ENCODE measurements at regions not wholly inside any gene's neighbourhood (a gene's known extent, or its start where the extent isn't known, plus 50 kb on each side); places are given as distances from the start of the nearest gene placed in this dataset.

- no peaks in the 10 kb centered on the region for H3K9me3 ChIP-seq (ENCODE audit: control insufficient read depth, low read length)
- no CpG with 5 or more reads among the region's 2 CpGs for WGBS, 2 experiments (ENCODE audit: insufficient coverage in 2 of 2)
Observed at GRCh38 chr14:46300765-46301164, 350.8 kb downstream of the RPL10L start.

GRCh38 chr14:46290706-46291105 is 360.9 kb downstream of the RPL10L start:
- Histone ChIP-seq H3K27ac (ENCODE audit: low read depth, low read length, severe bottlenecking) (no peak overlapping the region), H3K36me3 (ENCODE audit: control insufficient read depth, insufficient read depth, low read length) (no peaks in the 10 kb centered on the region), H3K4me3 (ENCODE audit: extremely low read depth, insufficient read depth, low read length, poor library complexity, severe bottlenecking) (no peak overlapping the region), H3K4me1 (ENCODE audit: control insufficient read depth, insufficient read depth, low read length, poor library complexity, severe bottlenecking) (no peaks in the 10 kb centered on the region), H3K9me3 (ENCODE audit: control insufficient read depth, low read length) (no peaks in the 10 kb centered on the region)

More at GRCh38 chr14:46300765-46301164, 350.8 kb downstream of the RPL10L start:
- no peak overlapping the region for H3K27ac ChIP-seq (ENCODE audit: low read depth, low read length, severe bottlenecking)
- no peaks in the 10 kb centered on the region for H3K36me3 ChIP-seq (ENCODE audit: control insufficient read depth, insufficient read depth, low read length)
- H3K4me1 ChIP-seq (ENCODE audit: control insufficient read depth, insufficient read depth, low read length, poor library complexity, severe bottlenecking), result no peaks in the 10 kb centered on the region
- no peak overlapping the region for H3K4me3 ChIP-seq (ENCODE audit: extremely low read depth, insufficient read depth, low read length, poor library complexity, severe bottlenecking)

GRCh38 chr14:46279776-46280175 is 371.8 kb downstream of the RPL10L start:
- no peak overlapping the region for H3K27ac ChIP-seq (ENCODE audit: low read depth, low read length, severe bottlenecking)
- H3K4me1 ChIP-seq (ENCODE audit: control insufficient read depth, insufficient read depth, low read length, poor library complexity, severe bottlenecking), result no peaks in the 10 kb centered on the region
- no peaks in the 10 kb centered on the region for H3K9me3 ChIP-seq (ENCODE audit: control insufficient read depth, low read length)
- H3K36me3 ChIP-seq (ENCODE audit: control insufficient read depth, insufficient read depth, low read length), result no peaks in the 10 kb centered on the region
- no CpG with 5 or more reads among the region's 1 CpG for WGBS, 2 experiments (ENCODE audit: insufficient coverage in 2 of 2)
- H3K4me3 ChIP-seq (ENCODE audit: extremely low read depth, insufficient read depth, low read length, poor library complexity, severe bottlenecking), result no peak overlapping the region

- Histone ChIP-seq H3K9me3 (ENCODE audit: control insufficient read depth, low read length) (no peaks in the 10 kb centered on the region), H3K27ac (ENCODE audit: low read depth, low read length, severe bottlenecking) (no peak overlapping the region), H3K4me1 (ENCODE audit: control insufficient read depth, insufficient read depth, low read length, poor library complexity, severe bottlenecking) (no peaks in the 10 kb centered on the region), H3K4me3 (ENCODE audit: extremely low read depth, insufficient read depth, low read length, poor library complexity, severe bottlenecking) (no peak overlapping the region), H3K36me3 (ENCODE audit: control insufficient read depth, insufficient read depth, low read length) (no peaks in the 10 kb centered on the region)
- WGBS, 2 experiments (ENCODE audit: insufficient coverage in 2 of 2), result 100% methylated on average over 1 of the region's 6 CpGs; no CpG with 5 or more reads in 1 of the 2 experiments
Observed at GRCh38 chr14:46279327-46279726, 372.3 kb downstream of the RPL10L start.

- H3K27ac ChIP-seq (ENCODE audit: low read depth, low read length, severe bottlenecking), result no peak overlapping the region
- WGBS, 2 experiments (ENCODE audit: insufficient coverage in 2 of 2), result 33 to 38% methylated on average over 3 of the region's 4 CpGs
- no peak overlapping the region for H3K4me3 ChIP-seq (ENCODE audit: extremely low read depth, insufficient read depth, low read length, poor library complexity, severe bottlenecking)
- H3K36me3 ChIP-seq (ENCODE audit: control insufficient read depth, insufficient read depth, low read length), result no peaks in the 10 kb centered on the region
- H3K4me1 ChIP-seq (ENCODE audit: control insufficient read depth, insufficient read depth, low read length, poor library complexity, severe bottlenecking), result no peaks in the 10 kb centered on the region
- no peaks in the 10 kb centered on the region for H3K9me3 ChIP-seq (ENCODE audit: control insufficient read depth, low read length)
Observed at GRCh38 chr14:46259536-46259935, 392.0 kb downstream of the RPL10L start.

GRCh38 chr14:46256381-46256780 is 395.2 kb downstream of the RPL10L start:
- 80% methylated on average over 1 of the region's 3 CpGs; no CpG with 5 or more reads in 1 of the 2 experiments for WGBS, 2 experiments (ENCODE audit: insufficient coverage in 2 of 2)
- H3K36me3 ChIP-seq (ENCODE audit: control insufficient read depth, insufficient read depth, low read length), result no peaks in the 10 kb centered on the region
- no peak overlapping the region for H3K4me3 ChIP-seq (ENCODE audit: extremely low read depth, insufficient read depth, low read length, poor library complexity, severe bottlenecking)
- no peaks in the 10 kb centered on the region for H3K4me1 ChIP-seq (ENCODE audit: control insufficient read depth, insufficient read depth, low read length, poor library complexity, severe bottlenecking)
- H3K9me3 ChIP-seq (ENCODE audit: control insufficient read depth, low read length), result no peaks in the 10 kb centered on the region
- H3K27ac ChIP-seq (ENCODE audit: low read depth, low read length, severe bottlenecking), result no peak overlapping the region

GRCh38 chr14:46250113-46250703 is 401.4 kb downstream of the RPL10L start:
- H3K27ac ChIP-seq (ENCODE audit: low read depth, low read length, severe bottlenecking), result no peak overlapping the region
- H3K36me3 ChIP-seq (ENCODE audit: control insufficient read depth, insufficient read depth, low read length), result no peaks in the 10 kb centered on the region
- H3K4me3 ChIP-seq (ENCODE audit: extremely low read depth, insufficient read depth, low read length, poor library complexity, severe bottlenecking), result no peak overlapping the region
- H3K9me3 ChIP-seq (ENCODE audit: control insufficient read depth, low read length), result no peaks in the 10 kb centered on the region
- no peaks in the 10 kb centered on the region for H3K4me1 ChIP-seq (ENCODE audit: control insufficient read depth, insufficient read depth, low read length, poor library complexity, severe bottlenecking)

- no peaks in the 10 kb centered on the region for H3K9me3 ChIP-seq (ENCODE audit: control insufficient read depth, low read length)
- no peaks in the 10 kb centered on the region for H3K4me1 ChIP-seq (ENCODE audit: control insufficient read depth, insufficient read depth, low read length, poor library complexity, severe bottlenecking)
- H3K27ac ChIP-seq (ENCODE audit: low read depth, low read length, severe bottlenecking), result no peak overlapping the region
- no peak overlapping the region for H3K4me3 ChIP-seq (ENCODE audit: extremely low read depth, insufficient read depth, low read length, poor library complexity, severe bottlenecking)
- no CpG with 5 or more reads among the region's 1 CpG for WGBS, 2 experiments (ENCODE audit: insufficient coverage in 2 of 2)
- no peaks in the 10 kb centered on the region for H3K36me3 ChIP-seq (ENCODE audit: control insufficient read depth, insufficient read depth, low read length)
Observed at GRCh38 chr14:46248001-46248630, 403.5 kb downstream of the RPL10L start.

GRCh38 chr14:46245276-46245675 is 406.3 kb downstream of the RPL10L start:
- Histone ChIP-seq H3K27ac (ENCODE audit: low read depth, low read length, severe bottlenecking) (no peak overlapping the region), H3K9me3 (ENCODE audit: control insufficient read depth, low read length) (no peaks in the 10 kb centered on the region), H3K36me3 (ENCODE audit: control insufficient read depth, insufficient read depth, low read length) (no peaks in the 10 kb centered on the region), H3K4me1 (ENCODE audit: control insufficient read depth, insufficient read depth, low read length, poor library complexity, severe bottlenecking) (no peaks in the 10 kb centered on the region), H3K4me3 (ENCODE audit: extremely low read depth, insufficient read depth, low read length, poor library complexity, severe bottlenecking) (no peak overlapping the region)
- 80 to 91% methylated on average over 1 of the region's 2 CpGs for WGBS, 2 experiments (ENCODE audit: insufficient coverage in 2 of 2)

- no peaks in the 10 kb centered on the region for H3K4me1 ChIP-seq (ENCODE audit: control insufficient read depth, insufficient read depth, low read length, poor library complexity, severe bottlenecking)
- 80% methylated on average over 1 of the region's 2 CpGs; no CpG with 5 or more reads in 1 of the 2 experiments for WGBS, 2 experiments (ENCODE audit: insufficient coverage in 2 of 2)
- H3K36me3 ChIP-seq (ENCODE audit: control insufficient read depth, insufficient read depth, low read length), result no peaks in the 10 kb centered on the region
- no peaks in the 10 kb centered on the region for H3K9me3 ChIP-seq (ENCODE audit: control insufficient read depth, low read length)
- no peak overlapping the region for H3K4me3 ChIP-seq (ENCODE audit: extremely low read depth, insufficient read depth, low read length, poor library complexity, severe bottlenecking)
- no peak overlapping the region for H3K27ac ChIP-seq (ENCODE audit: low read depth, low read length, severe bottlenecking)
Observed at GRCh38 chr14:46233786-46234185, 417.8 kb downstream of the RPL10L start.

GRCh38 chr14:46230540-46230939 is 421.0 kb downstream of the RPL10L start:
- no peak overlapping the region for H3K4me3 ChIP-seq (ENCODE audit: extremely low read depth, insufficient read depth, low read length, poor library complexity, severe bottlenecking)
- H3K9me3 ChIP-seq (ENCODE audit: control insufficient read depth, low read length), result no peaks in the 10 kb centered on the region
- no CpG with 5 or more reads among the region's 2 CpGs for WGBS, 2 experiments (ENCODE audit: insufficient coverage in 2 of 2)
- no peak overlapping the region for H3K27ac ChIP-seq (ENCODE audit: low read depth, low read length, severe bottlenecking)
- H3K4me1 ChIP-seq (ENCODE audit: control insufficient read depth, insufficient read depth, low read length, poor library complexity, severe bottlenecking), result no peaks in the 10 kb centered on the region
- H3K36me3 ChIP-seq (ENCODE audit: control insufficient read depth, insufficient read depth, low read length), result no peaks in the 10 kb centered on the region
